ENCODE measurements at regions not wholly inside any gene's neighbourhood (a gene's known extent, or its start where the extent isn't known, plus 50 kb on each side); places are given as distances from the start of the nearest gene placed in this dataset.

DNA sequence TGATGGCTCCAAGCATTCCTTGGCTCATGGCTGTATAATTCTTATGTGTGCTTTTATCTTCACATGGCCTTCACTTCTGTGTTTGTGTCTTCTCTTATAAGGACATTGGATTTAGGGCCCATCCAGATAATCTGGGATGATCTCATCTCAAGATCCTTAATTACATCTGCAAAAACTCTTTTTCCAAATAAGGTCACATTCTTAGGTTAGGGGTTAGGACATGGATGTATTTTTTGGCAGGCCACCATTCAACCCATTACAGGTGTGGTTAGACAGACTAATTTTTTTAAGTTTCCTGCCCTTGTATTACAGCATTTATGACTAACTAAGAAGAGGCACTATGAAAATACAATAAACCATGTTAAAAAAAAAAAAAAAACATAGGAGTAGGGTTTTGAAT lies 254.0 kb downstream of the TPBG start:
- TF ChIP-seq, protein P1, sequence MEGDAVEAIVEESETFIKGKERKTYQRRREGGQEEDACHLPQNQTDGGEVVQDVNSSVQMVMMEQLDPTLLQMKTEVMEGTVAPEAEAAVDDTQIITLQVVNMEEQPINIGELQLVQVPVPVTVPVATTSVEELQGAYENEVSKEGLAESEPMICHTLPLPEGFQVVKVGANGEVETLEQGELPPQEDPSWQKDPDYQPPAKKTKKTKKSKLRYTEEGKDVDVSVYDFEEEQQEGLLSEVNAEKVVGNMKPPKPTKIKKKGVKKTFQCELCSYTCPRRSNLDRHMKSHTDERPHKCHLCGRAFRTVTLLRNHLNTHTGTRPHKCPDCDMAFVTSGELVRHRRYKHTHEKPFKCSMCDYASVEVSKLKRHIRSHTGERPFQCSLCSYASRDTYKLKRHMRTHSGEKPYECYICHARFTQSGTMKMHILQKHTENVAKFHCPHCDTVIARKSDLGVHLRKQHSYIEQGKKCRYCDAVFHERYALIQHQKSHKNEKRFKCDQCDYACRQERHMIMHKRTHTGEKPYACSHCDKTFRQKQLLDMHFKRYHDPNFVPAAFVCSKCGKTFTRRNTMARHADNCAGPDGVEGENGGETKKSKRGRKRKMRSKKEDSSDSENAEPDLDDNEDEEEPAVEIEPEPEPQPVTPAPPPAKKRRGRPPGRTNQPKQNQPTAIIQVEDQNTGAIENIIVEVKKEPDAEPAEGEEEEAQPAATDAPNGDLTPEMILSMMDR (conservative IDR thresholded peaks at IDR 0.05 in 1 of 2, IDR thresholded peaks at IDR 0.05 in 1 of 2; ENCODE audit: extremely low read depth in 1 of 2, insufficient read depth in 1 of 2, low read depth in 1 of 2, low read length in 2 of 2): no peak
- TF ChIP-seq EZH2 (IDR thresholded peaks at IDR 0.05; ENCODE audit: borderline replicate concordance, low read length): no peak
